GM18498 (cell line): ENCODE measurements at regions not wholly inside any gene's neighbourhood (a gene's known extent, or its start where the extent isn't known, plus 50 kb on each side); places are given as distances from the start of the nearest gene placed in this dataset.

Source experiments
- ATAC-seq: cut with Tn5 transposase; IDR thresholded peaks from one replicate; pipeline ENCODE4 v1.9.1; 2021; ENCODE audit warnings: mild to moderate bottlenecking, moderate library complexity; ENCODE audit not compliant: unreplicated experiment

GRCh38 chr10:131444286-131444685, 132.8 kb upstream of the TCERG1L start:
- no peak for ATAC-seq

DNA sequence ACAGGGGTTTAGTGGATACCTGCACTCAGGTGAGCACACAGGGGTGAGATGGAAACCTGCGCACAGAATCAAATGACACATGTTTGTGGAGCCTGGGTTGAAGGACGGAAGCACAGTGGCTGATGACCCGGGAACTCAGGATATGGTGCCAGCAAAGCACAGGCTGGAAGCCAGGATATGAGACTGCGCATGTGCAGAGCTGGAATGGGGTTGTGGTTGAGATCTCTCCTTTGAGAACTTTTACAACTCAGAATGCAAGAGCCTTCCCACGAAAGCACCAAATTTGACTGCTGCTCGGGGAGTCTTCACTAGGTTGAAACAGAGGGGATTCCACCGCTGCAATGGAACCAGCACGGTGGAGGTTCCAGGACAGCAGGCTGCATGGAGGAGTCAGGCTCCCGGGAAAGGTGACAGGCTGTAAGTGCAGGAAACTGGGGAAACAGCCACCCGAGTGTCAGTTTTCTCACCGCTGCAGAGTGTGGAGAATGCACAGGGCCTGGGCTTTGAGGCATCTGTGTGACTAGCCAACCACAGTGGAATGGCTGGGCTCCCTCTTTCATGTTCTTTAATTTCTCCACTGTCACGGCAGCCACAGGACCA, 133.4 kb upstream of the TCERG1L start:
- no peak for ATAC-seq

DNA sequence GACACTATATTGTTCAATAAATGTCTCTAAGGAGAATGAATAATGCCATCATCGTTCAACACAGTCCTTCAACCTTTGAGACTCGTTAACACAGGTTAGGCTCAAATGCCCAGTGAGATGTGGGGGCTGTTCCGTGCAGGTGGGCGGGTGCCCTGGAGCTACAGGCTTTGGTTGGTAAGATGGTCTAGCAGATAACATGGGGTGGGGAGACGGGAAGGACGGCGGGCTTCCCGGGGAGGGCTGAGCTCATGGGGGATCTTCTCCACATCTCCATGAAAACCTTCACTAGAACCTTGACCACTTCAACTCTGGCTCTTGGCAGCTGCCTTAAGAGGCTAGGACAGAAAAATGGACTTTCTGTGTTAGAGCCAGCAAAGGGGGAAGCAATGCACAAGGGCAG, 134.1 kb upstream of the TCERG1L start:
- ATAC-seq: no peak

DNA sequence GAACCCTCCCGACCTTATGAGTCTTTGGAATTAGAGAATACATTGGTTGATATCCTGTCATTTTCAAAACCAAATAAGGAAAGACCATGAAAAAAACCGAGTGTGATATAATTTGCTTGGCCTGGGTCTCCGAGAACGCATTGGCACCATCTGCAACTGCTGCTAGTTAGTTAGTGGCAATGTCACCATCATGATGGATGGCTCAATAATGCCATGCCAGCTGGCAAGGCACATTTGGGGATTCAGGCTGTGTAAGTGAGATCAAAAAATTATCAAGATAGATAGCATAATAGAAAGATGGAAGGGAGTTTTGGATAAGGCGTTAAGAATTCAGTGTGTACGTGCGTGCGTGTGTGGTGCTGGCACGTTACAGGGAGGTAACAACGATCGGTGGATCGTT, 134.7 kb upstream of the TCERG1L start:
- ATAC-seq: no peak

DNA sequence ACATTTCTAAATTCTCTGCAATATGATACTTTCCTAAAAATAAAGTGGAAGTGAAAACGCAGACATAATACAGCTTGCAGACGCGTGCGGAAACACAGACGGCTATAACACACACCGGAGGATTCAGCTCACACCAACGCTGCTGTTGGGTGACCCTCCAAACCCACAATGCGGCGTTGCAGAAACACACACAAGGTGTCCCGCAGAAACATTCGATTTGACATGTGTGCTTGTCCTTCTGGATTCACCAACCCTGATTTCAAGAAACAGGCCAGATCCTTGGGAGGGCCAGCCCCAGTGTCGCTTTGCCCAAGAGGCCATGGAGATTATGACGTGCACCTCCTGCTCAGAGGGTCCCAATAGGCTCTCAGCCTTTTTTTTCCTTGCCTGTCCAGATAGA, 136.7 kb upstream of the TCERG1L start:
- ATAC-seq: no peak

DNA sequence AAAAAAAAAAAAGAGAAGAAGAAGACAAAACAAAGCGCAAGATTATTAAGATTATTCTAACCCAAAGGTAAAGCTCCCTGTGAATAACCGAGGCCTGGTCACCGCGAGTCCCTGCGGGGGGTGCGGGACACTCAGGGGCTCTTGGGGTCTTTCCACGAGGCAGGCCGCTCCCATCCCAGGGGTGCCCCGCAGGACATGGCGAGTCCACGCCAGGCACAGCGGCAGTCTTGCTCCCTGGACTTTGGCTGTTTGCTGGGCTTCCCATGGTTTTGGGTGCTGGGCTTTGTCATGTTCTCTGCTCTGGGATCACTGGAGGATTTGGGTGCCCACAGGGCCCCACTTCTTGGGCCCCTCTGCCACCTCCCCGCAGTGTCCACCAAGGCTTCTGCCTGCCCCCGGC, 137.4 kb upstream of the TCERG1L start:
- no peak for ATAC-seq

DNA sequence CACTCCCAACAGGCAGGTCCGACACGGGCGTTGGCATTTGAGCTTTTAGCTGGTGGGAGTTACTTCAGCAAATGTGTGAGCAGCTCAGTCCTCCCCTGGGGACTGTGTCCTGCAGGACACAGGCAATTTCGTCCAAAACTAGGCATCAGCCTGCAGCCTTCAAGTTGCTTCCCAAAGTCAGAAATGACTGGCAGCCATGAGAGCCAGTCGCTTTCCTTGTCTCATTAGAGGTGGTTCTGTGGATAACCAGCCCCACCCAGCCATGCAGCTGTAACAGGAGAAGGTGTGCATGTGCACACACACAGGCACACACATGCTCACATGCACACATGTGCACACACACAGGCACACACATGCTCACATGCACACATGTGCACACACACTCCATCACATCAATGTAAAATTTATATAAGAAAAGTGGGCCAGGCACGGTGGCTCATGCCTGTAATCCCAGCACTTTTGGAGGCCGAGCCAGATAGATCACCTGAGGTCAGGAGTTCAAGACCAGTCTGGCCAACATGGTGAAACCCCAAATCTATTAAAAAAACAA, 138.8 kb upstream of the TCERG1L start:
- ATAC-seq: no peak

DNA sequence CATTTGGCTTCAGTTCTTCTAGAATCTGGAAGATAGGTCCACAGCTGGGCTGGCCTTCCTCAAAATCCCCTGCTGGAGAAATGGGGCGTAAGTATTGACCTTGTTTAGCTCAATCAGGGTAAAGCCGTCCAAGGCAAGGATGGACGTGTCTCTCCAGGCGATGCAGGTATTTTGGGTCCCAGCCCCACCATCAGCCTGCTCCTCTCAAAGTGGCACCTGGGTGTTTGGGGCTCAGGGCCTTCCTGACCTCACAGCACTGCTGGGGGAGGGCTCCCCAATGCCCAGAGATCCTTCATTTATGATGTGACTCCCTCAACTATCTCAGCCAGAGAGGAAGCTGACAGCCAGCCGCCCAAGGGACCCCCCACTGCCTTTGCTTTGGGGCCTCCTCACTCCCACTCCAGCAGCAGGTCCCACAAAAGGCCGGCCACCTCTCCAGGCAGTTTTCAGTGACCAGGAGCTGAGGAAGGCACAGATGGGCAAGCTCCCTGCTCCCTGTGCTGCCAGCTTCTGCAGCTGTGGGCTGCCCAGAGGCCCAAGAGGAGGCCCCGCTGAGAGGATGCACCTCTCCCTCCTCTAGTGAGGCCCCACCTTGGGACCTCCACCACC, 140.0 kb upstream of the TCERG1L start:
- no peak for ATAC-seq

GRCh38 chr10:131452926-131453720, 141.6 kb upstream of the TCERG1L start:
- no peak for ATAC-seq

DNA sequence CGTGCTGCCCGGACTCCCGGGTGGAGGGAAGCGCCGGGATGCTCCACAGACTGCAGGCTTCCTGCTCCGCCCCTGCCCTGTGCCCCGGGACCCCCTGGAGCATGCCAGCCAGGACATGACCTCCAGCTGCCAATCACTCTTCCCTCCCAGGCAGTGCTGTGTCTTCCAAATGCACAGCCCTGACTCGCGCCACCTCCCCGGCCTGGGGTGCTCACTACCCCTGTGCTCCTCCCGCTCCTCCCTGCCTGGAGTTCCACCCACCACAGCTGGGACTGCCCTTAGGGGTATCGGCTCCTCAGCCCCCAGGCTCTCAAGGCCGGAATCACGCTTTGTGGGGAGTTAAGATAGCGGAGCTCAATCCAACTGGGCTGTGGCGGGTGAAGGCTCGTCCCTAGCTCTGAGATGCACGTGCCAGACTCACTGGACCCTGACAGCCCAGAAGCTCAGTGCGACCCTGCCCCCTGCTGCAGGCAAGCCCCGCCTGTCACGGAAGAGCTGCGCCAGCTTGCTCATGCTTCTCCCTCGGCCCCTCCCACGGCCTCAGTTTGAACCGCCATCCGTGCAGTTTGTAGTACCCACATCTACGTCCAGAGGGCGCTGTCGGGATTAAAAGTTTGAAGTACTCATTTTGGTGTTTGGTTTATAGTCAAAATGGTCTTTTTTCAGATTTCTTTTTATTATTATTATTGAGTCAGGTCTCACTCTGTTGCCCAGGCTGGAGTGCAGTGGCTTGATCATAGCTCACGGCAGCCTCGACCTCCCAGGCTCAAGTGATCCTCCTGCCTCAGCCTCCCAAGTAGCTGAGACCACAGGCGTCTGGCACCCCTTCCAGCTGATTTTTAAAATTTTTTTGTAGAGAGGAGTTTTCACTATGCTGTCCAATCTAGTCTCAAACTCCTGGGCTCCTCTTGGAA, 142.5 kb upstream of the TCERG1L start:
- ATAC-seq: no peak

DNA sequence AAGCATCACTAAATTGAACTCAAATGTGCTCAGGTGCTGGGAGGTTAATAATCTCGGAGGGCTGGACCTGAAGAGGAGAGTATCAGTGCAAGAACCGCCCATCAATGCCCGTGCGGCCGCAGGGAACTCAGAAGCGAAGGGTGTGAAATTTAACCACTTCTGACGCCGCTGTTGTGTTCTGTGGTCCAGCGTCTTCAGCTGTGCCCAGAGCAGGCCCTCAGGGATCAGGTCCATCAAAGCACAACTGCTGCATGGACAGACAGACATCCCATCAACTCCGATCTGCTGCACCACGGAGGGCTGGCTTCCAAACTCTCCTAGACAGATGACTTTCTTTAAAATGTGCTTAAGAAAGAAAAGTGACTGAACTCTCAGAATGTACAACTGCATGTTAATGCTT, 144.9 kb upstream of the TCERG1L start:
- ATAC-seq: no peak

DNA sequence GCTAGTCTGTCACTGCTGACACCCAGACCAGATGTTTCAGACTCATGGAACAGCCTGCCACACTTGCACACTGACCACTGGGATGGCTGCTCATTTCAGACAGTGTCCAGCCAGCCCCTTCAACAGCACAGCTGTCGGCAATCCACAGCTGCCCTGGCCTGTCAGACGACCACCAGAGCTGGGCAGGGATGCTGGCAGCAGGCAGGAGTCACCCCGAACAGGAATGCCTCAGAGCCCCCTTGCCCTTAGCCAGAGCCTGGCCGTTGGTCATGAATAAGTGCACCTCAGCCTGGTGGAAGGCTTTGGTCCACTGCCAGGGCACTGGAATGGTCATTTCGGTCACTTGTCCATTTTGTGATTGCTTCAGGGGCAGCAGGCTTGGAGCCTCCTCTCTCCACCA, 149.6 kb upstream of the TCERG1L start:
- no peak for ATAC-seq

- ATAC-seq: no peak
Observed at GRCh38 chr10:131464789-131465188, 153.3 kb upstream of the TCERG1L start.

DNA sequence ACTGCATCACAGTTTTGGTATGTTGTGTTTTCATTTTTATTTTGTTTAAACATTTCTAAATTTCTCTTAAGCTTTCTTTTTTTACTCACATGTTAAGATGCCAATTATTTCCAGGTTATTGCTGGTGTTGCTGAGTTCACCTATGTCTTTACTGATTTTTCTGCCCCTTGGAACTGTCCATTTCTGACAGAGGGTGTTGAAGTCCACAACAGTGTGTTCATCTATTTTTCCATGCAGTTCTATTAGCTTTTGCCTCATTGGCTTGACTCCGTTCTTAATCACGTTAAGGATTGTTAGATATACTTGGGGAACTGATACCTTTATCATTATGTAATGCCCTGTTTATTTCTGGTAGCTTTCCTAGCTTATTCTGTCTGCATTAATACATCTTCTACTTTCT, 158.0 kb upstream of the TCERG1L start:
- no peak for ATAC-seq

DNA sequence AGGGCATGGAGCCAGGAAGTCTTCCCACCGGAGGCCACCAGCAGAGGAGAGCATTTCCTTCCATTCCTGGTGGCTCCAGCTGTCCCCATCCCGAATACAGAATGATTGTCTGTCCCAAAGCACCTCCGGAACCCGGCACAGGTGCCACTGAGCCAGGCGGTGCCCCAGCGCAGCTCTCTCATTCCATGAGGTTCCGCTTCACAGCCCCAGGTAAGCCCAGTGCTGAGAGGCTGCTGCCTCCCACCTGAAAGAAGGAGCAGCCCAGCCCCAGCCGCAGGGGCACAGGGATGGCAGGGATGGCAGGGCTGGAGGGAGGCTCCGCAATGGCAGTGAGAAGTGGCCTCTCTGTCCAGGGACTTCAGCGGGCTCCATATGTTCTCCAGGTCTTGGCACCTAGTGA, 162.1 kb upstream of the TCERG1L start:
- no peak for ATAC-seq

- no peak for ATAC-seq
Observed at GRCh38 chr10:131474416-131474815, 162.9 kb upstream of the TCERG1L start.

DNA sequence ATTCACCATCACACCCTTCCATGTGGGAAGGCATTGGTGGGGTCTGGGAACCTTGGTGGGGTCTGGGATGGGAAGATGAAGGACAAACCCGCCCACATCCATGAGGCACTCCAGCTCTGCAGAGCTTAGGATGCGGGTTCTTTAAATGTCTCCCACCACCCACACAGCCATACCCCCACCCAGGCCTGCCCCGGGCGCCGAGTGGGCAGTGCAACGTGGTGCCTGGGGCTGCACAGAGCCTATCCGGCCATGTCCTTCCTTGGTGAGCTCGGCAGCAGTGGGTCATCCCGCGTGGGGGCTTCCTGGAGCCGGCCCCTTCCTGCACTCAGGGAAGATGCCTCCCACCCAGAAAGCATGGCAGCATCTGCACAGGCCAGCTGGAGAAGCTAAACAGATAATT, 163.5 kb upstream of the TCERG1L start:
- no peak for ATAC-seq

GRCh38 chr10:131475803-131476202, 164.3 kb upstream of the TCERG1L start:
- no peak for ATAC-seq

DNA sequence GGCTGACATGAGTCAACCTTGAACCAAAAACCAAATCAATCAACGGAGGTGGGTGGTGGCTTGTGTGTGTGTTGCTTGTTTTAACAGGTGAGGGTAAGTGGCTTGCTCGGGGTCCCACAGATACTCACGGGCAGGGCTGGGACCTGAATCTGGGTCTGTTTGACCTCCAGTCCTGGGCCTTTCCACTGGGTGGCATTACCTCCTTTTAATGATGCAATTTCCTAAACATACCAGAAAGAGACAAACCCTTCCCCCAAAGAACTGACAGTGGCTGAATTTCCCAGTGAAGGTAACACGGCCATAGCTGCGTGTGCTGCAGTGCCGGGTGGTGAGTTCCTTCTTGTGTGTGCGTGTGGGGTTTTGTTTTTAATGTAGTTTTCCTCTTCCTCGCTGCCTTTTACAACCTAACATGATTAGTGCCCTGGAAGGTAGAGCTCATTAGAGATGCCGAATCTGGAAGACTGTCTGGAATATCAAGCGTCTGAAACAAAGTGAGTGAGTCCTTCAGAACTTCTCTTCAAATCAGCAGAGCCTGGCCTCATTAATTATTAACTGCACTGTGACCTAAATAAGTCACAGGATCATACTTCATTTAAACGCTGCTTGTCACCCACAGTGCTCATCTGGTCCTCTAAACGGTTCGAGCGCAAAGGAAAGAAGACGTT, 166.1 kb upstream of the TCERG1L start:
- ATAC-seq: no peak

DNA sequence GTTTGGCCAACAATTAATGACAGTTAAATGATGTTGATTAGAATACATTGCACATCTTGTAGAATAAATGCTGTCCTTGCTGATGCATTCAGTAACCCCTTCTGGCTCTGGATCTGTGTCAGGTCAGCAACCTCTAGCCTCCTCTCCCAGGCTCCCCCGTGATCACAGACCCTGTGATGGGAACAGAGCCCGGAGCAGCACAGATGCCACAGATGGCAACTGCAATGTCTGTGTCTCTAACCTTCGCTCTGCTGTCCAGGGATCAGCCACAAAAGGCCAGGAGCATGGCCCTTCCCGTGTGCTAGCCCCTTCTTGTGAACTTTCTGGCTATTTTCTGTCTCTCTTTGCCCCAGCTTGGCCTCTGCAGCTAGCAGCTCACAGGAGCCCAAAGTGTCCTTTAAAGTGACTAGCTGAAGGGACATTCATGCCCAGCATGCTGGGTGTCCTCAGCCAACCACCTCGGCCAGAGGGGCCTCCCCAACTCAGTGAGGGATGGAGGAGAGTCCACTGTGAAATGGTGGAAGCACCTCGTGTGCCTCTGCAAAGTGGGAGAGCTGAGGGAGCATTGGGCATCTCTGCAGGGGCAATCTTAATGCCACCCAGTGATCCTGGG, 167.0 kb upstream of the TCERG1L start:
- no peak for ATAC-seq
